HepG2 (cell line): ENCODE measurements at regions not wholly inside any gene's neighbourhood (a gene's known extent, or its start where the extent isn't known, plus 50 kb on each side); places are given as distances from the start of the nearest gene placed in this dataset.

Experiments
- ATAC-seq: fragments of 200-7000 bp; cut with Tn5 transposase; 3 replicates; pipeline ENCODE4 v1.9.1; 2020; ENCODE audit warnings: mild to moderate bottlenecking, moderate library complexity
- BruUV-seq: library from RNA; stranded (reverse); fragments of 400-500 nt; replicated peaks from 2 replicates; lab custom pipeline; 2021; lab: Mats Ljungman, UMichigan
- CTCF ChIA-PET: fragments of 300-600 bp; formaldehyde crosslinking; extraction: SDS; loops from one replicate; lab custom pipeline; 2021; ENCODE audit warnings: low total read pairs, inconsistent platforms, low intra/inter-chr PET ratio; lab: Yijun Ruan, JAX
- POLR2A ChIA-PET: fragments of 350-600 bp; sonication (Branson Sonifier 250); formaldehyde crosslinking; loops from one replicate; lab custom pipeline; 2020; ENCODE audit warnings: antibody characterized with exemption, inconsistent platforms; lab: Yijun Ruan, JAX
- DNase-seq: peaks from one replicate; pipeline ENCODE4 v3.0.0-alpha.2; 2015; ENCODE audit warnings: low spot score
- FAIRE-seq: peaks from 3 replicates; lab custom pipeline; 2011; peaks lifted over from hg19 to GRCh38; lab: Jason Lieb, UNC
- H2AFZ ChIP-seq: one replicate; pipeline ENCODE4 v1.6.1; 2011; ENCODE audit warnings: low read length, inconsistent platforms
- H3K27ac ChIP-seq: fragments of 300-600 bp; 3 replicates; pipeline ENCODE4 v1.8.0; 2011; ENCODE audit warnings: mixed run types, mild to moderate bottlenecking, mixed read lengths, low read length, inconsistent platforms; ENCODE audit not compliant: insufficient read depth; ENCODE audit errors: extremely low read length
- H3K27me3 ChIP-seq, 2 experiments: fragments of 200-600 bp in 1 of 2; 2 replicates in 1 of 2; 3 replicates in 1 of 2; pipeline versions ENCODE4 v1.6.0 to v1.8.0; 2011; ENCODE audit warnings: low read length in 2 of 2, mild to moderate bottlenecking in 2 of 2, moderate library complexity in 2 of 2, inconsistent platforms in 1 of 2; ENCODE audit not compliant: insufficient read depth in 2 of 2, control insufficient read depth in 1 of 2
- H3K36me3 ChIP-seq, 2 experiments: fragments of 200-600 bp in 1 of 2; replicated peaks in 1 of 2; 2 replicates in 1 of 2; 3 replicates in 1 of 2; pipeline versions ENCODE4 v1.5.1 to v1.8.0; 2011; ENCODE audit warnings: low read length in 2 of 2, inconsistent platforms in 1 of 2; ENCODE audit not compliant: insufficient read depth in 2 of 2, control insufficient read depth in 1 of 2
- H3K4me1 ChIP-seq: 2 replicates; pipeline ENCODE4 v1.5.1; 2012; ENCODE audit warnings: low read length, inconsistent platforms; ENCODE audit not compliant: insufficient read depth
- H3K4me2 ChIP-seq: 2 replicates; pipeline ENCODE4 v1.6.0; 2011; ENCODE audit warnings: low read depth, low read length, inconsistent platforms
- H3K4me3 ChIP-seq, 3 experiments: fragments of 200-600 bp in 1 of 3; sonication (generic), shearing (Covaris generic) in 1 of 3; replicated peaks in 1 of 3; 2 replicates each; pipeline ENCODE4 v1.5.1; 2011 to 2016; ENCODE audit warnings: low read length in 3 of 3, inconsistent platforms in 2 of 3, low read depth in 2 of 3, mild to moderate bottlenecking in 2 of 3, control low read depth in 1 of 3, mixed read lengths in 1 of 3; ENCODE audit not compliant: insufficient read depth in 1 of 3
- H3K79me2 ChIP-seq: one replicate; pipeline ENCODE4 v1.6.1; 2011; ENCODE audit warnings: low read length, inconsistent platforms; ENCODE audit not compliant: insufficient read depth
- H3K9ac ChIP-seq: 2 replicates; pipeline ENCODE4 v1.6.0; 2011; ENCODE audit warnings: mild to moderate bottlenecking, low read depth, low read length, inconsistent platforms; ENCODE audit not compliant: insufficient read depth
- H3K9me3 ChIP-seq: 2 replicates; pipeline ENCODE4 v1.5.1; 2012; ENCODE audit warnings: mild to moderate bottlenecking, low read length
- H4K20me1 ChIP-seq: 2 replicates; pipeline ENCODE4 v1.6.0; 2011; ENCODE audit warnings: inconsistent platforms, mild to moderate bottlenecking, low read length, moderate library complexity; ENCODE audit not compliant: insufficient read depth
- HCFC1 ChIP-seq: fragments of 150-350 bp; IDR thresholded peaks from 2 replicates; pipeline ENCODE4 v1.6.1; 2014; ENCODE audit warnings: low read depth, low read length
- HNF4G ChIP-seq, 2 experiments: sonication (generic) in 1 of 2; formaldehyde crosslinking in 1 of 2; IDR thresholded peaks; 2 replicates each; pipeline versions ENCODE4 v1.4.0 to v1.6.1; 2011 to 2020; ENCODE audit warnings: borderline replicate concordance in 2 of 2, low read depth in 2 of 2, mild to moderate bottlenecking in 2 of 2, low read length in 1 of 2, missing genetic modification reagents in 1 of 2, moderate library complexity in 1 of 2
- NFIB ChIP-seq: sonication (generic); formaldehyde crosslinking; IDR thresholded peaks from 2 replicates; pipeline ENCODE4 v1.9.0; 2021; ENCODE audit warnings: missing genetic modification reagents, mild to moderate bottlenecking, borderline replicate concordance
- PHF5A ChIP-seq: IDR thresholded peaks from one replicate; pipeline ENCODE4 v1.6.1; 2018; ENCODE audit warnings: low read depth, missing genetic modification reagents; ENCODE audit not compliant: unreplicated experiment
- RBM39 ChIP-seq: fragments of 200-400 bp; formaldehyde crosslinking; IDR thresholded peaks from one replicate; pipeline ENCODE4 v1.6.1; 2018; ENCODE audit warnings: antibody characterized with exemption, mild to moderate bottlenecking, low read depth, low read length; ENCODE audit not compliant: poor library complexity, severe bottlenecking
- SAP130 ChIP-seq: IDR thresholded peaks from 2 replicates; pipeline ENCODE4 v1.6.1; 2016; ENCODE audit warnings: low read depth
- SMYD3 ChIP-seq: sonication (generic); formaldehyde crosslinking; IDR thresholded peaks from 2 replicates; pipeline ENCODE4 v1.8.1; 2023; ENCODE audit warnings: mild to moderate bottlenecking, missing genetic modification reagents
- TCF12 ChIP-seq, 2 experiments: fragments of 450-650 bp in 1 of 2; sonication (generic) in 1 of 2; formaldehyde crosslinking in 1 of 2; IDR thresholded peaks; 2 replicates each; pipeline versions ENCODE4 v1.6.1 to v1.8.0; 2017 to 2022; ENCODE audit warnings: antibody characterized with exemption in 1 of 2, mild to moderate bottlenecking in 1 of 2, missing genetic modification reagents in 1 of 2, moderate library complexity in 1 of 2
- THYN1 ChIP-seq: sonication (generic); formaldehyde crosslinking; IDR thresholded peaks from 2 replicates; pipeline ENCODE4 v1.8.1; 2023; ENCODE audit warnings: low read depth, mild to moderate bottlenecking, moderate library complexity, missing genetic modification reagents, borderline replicate concordance
- ZBTB21 ChIP-seq: sonication (generic); formaldehyde crosslinking; IDR thresholded peaks from 2 replicates; pipeline ENCODE4 v1.4.0; 2020; ENCODE audit warnings: missing genetic modification reagents
- ZNF530 ChIP-seq: sonication (generic); formaldehyde crosslinking; IDR thresholded peaks from 2 replicates; pipeline ENCODE4 v1.5.0; 2020; ENCODE audit warnings: low read depth, mild to moderate bottlenecking, missing genetic modification reagents
- ZNF670 ChIP-seq: sonication (generic); formaldehyde crosslinking; IDR thresholded peaks from 2 replicates; pipeline ENCODE4 v1.8.0; 2022; ENCODE audit warnings: mild to moderate bottlenecking, missing genetic modification reagents, borderline replicate concordance
- WGBS: methylation state at CpG from one replicate; pipeline ENCODE4 v1.1.6; 2017; ENCODE audit warnings: low lambda C conversion rate; 5-methylcytosine and 5-hydroxymethylcytosine counted together
- in situ Hi-C: cut with HindIII; loops from 2 replicates; pipeline ENCODE4 v1.10.0; 2017; ENCODE audit warnings: low pct_unique_long_range_greater_than_20kb; ENCODE audit not compliant: extremely low pct_ligation_motif_present
- intact Hi-C: fragments of 100-400 bp; cut with micrococcal nuclease; formaldehyde crosslinking; loops from one replicate; pipeline ENCODE4 v1.10.0; 2022; ENCODE audit not compliant: unreplicated experiment
- TF ChIP-seq, protein P1 (sequence below): sonication (generic); formaldehyde crosslinking; IDR thresholded peaks from 2 replicates; pipeline ENCODE4 v1.4.0; 2020; ENCODE audit warnings: missing genetic modification reagents, borderline replicate concordance

DNA sequence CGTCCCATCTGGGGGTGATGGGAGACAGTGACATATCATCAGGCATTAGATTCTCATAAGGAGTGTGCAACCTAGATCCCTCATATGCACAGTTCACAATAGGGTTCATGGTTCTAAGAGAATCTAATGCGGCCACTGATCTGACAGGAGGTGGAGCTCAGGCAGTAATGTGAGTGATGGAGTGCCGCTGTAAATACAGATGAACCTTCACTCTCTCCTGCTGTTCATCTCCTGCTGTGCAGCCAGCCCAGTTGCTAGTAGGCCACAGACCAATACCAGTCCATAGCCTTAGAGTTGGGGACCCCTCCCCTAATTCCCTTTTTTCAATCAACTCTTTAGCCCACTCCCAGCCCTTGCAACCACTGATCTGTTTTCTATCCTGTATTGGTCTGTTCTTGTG lies 581.1 kb upstream of the AUTS2 start:
- no peaks in the 10 kb centered on the region for H4K20me1 ChIP-seq
- H3K27ac ChIP-seq: no peak overlapping the region
- intact Hi-C loops: no loop called here
- no peak overlapping the region for H3K4me2 ChIP-seq
- ChIA-PET POLR2A (no interaction called here), CTCF (no interaction called here)
- no peak overlapping the region for H2AFZ ChIP-seq
- H3K27me3 ChIP-seq: no peaks in the 10 kb centered on the region
- H3K36me3 ChIP-seq: no peaks in the 10 kb centered on the region
- in situ Hi-C loops: no loop called here
- no peaks in the 10 kb centered on the region for H3K79me2 ChIP-seq
- no peak overlapping the region for H3K9ac ChIP-seq
- ATAC-seq (no peak), FAIRE-seq (no peak), DNase-seq (no peak)
- TF ChIP-seq NFIB (CRISPR knock-in tag): no peak
- no peak for TF ChIP-seq HNF4G (IDR thresholded peaks at IDR 0.05; ENCODE audit: borderline replicate concordance, low read depth, low read length)
- TF ChIP-seq HNF4G (CRISPR knock-in tag; IDR thresholded peaks at IDR 0.05; ENCODE audit: borderline replicate concordance, low read depth): no peak
- no peak for TF ChIP-seq TCF12 (IDR thresholded peaks at IDR 0.05)
- TF ChIP-seq TCF12 (CRISPR knock-in tag; IDR thresholded peaks at IDR 0.05): no peak
- TF ChIP-seq ZNF670 (CRISPR knock-in tag): no peak
- no peak for TF ChIP-seq RBM39
- TF ChIP-seq, protein P1, sequence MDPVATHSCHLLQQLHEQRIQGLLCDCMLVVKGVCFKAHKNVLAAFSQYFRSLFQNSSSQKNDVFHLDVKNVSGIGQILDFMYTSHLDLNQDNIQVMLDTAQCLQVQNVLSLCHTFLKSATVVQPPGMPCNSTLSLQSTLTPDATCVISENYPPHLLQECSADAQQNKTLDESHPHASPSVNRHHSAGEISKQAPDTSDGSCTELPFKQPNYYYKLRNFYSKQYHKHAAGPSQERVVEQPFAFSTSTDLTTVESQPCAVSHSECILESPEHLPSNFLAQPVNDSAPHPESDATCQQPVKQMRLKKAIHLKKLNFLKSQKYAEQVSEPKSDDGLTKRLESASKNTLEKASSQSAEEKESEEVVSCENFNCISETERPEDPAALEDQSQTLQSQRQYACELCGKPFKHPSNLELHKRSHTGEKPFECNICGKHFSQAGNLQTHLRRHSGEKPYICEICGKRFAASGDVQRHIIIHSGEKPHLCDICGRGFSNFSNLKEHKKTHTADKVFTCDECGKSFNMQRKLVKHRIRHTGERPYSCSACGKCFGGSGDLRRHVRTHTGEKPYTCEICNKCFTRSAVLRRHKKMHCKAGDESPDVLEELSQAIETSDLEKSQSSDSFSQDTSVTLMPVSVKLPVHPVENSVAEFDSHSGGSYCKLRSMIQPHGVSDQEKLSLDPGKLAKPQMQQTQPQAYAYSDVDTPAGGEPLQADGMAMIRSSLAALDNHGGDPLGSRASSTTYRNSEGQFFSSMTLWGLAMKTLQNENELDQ: no peak
- TF ChIP-seq ZNF530 (CRISPR knock-in tag): no peak
- no peak for TF ChIP-seq SAP130
- TF ChIP-seq HCFC1: no peak
- no peak for TF ChIP-seq ZBTB21 (CRISPR knock-in tag)
- TF ChIP-seq THYN1 (CRISPR knock-in tag): no peak
- no peak for TF ChIP-seq PHF5A
- TF ChIP-seq SMYD3 (CRISPR knock-in tag): no peak
- peaks cover 55% of the 10 kb centered on the region for H3K9me3 ChIP-seq
- no TSS peak for BruUV-seq
- H3K4me1 ChIP-seq: no peaks in the 10 kb centered on the region
- no peak overlapping the region for H3K4me3 ChIP-seq
- 20% methylated on average over 2 of the region's 3 CpGs for WGBS
